ENCODE measurements at regions not wholly inside any gene's neighbourhood (a gene's known extent, or its start where the extent isn't known, plus 50 kb on each side); places are given as distances from the start of the nearest gene placed in this dataset.

DNA sequence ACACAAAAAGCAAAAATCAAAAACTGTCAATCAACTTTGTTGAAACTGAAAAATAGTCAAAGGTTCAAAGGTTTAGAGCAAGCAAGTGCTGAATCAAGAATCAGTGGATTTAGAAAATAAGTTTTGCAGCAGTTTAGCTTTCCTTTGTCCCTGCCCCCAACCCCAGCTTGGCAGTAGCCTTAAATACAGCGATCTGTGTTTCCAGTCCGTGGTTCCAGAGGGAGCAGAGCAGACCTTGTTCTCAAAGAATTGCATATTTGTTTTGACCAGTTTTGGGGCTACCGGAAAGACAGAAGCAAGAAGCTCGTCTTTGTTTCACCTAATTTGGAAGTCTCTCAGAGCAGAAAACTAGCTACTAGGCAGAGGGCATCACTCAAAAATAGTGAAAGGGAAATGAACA is 57.2 kb upstream of the PRDM9 start:
- TF ChIP-seq, protein P1, sequence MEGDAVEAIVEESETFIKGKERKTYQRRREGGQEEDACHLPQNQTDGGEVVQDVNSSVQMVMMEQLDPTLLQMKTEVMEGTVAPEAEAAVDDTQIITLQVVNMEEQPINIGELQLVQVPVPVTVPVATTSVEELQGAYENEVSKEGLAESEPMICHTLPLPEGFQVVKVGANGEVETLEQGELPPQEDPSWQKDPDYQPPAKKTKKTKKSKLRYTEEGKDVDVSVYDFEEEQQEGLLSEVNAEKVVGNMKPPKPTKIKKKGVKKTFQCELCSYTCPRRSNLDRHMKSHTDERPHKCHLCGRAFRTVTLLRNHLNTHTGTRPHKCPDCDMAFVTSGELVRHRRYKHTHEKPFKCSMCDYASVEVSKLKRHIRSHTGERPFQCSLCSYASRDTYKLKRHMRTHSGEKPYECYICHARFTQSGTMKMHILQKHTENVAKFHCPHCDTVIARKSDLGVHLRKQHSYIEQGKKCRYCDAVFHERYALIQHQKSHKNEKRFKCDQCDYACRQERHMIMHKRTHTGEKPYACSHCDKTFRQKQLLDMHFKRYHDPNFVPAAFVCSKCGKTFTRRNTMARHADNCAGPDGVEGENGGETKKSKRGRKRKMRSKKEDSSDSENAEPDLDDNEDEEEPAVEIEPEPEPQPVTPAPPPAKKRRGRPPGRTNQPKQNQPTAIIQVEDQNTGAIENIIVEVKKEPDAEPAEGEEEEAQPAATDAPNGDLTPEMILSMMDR (IDR thresholded peaks at IDR 0.05), result no peak
- TF ChIP-seq POLR2A (IDR thresholded peaks at IDR 0.05), result no peak

All from thyroid gland (tissue), 4 donors.